HG02943 (cell line): ENCODE measurements at regions not wholly inside any gene's neighbourhood (a gene's known extent, or its start where the extent isn't known, plus 50 kb on each side); places are given as distances from the start of the nearest gene placed in this dataset.

Experiments used
- ATAC-seq: cut with Tn5 transposase; IDR thresholded peaks from one replicate; pipeline ENCODE4 v1.9.1; 2021; ENCODE audit warnings: mild to moderate bottlenecking, low read depth, moderate library complexity; ENCODE audit not compliant: unreplicated experiment

DNA sequence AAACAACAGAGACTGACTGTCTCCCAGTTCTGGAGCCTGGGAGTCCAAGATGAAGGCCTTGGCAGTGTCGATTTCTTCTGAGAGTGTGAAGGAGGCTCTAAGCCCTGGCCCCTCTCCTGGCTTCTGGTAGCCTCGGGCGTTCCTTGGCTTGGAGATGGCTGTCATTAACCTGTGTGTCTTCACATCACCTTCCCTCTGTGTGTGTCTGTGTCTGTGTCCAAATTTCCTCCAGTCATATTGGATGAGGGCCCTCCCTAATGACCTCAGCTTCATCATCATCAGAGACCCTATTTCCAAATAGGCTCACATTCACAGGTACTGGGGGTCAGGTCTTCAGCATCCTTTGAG, 138.3 kb downstream of the TOMM20 start:
- ATAC-seq: no peak

DNA sequence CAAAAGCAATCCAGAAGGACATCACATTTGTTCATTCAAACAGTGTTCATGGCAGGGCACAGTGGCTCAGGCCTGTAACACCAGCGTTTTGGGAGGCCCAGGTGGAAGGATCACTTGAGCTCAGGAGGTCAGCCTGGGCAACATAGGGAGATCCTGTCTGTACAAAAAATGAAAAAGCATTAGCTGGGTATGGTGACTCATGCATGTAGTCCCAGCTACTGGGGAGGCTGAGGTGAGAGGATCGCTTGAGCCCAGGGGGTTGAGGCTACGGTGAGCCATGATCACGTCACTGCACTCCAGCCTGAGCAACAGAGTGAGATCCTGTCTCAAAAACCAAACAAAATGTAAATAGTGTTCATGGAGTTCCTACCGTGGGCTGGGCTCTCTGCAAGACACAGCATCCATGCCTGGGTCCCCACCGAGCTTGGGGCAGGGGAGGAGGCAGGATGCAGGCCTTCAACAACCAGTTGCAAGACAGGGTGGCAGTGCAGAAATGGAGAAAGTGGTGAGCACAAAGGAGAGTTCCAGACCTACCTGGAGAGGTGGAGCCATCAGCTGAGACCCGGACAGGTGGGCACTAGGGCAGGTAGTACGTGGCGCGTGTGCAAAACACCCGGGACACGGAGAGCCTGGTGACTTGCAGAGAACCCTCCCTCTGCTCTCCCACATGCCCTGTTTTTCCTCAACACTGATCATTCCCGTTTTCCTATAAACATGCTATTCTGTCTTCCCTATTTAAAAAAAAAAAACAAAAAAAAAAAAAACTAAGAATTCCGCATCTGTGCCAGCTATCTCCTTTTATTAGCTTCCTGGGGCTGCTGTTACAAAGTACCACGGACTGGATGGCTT, 138.9 kb downstream of the TOMM20 start:
- no peak for ATAC-seq

DNA sequence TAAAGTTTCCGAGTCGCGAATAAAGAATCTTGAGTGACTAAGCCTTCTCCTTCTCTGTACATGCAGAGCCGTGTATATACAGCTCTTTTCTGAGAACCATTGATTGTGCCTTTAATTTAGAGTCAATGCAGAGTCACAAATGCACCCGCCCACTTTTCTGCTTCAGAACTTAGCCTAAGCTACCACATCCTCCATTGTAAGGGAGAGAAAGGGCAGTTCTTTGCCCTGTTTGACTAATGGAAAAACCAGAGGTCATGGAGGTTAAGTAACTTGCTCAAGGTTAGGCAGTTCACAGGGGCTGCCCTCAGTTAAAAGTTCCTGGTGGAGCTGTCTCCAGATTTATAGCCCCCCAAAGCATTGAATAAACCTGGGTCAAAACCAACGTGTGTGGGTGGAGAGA, 139.6 kb downstream of the TOMM20 start:
- ATAC-seq: no peak

DNA sequence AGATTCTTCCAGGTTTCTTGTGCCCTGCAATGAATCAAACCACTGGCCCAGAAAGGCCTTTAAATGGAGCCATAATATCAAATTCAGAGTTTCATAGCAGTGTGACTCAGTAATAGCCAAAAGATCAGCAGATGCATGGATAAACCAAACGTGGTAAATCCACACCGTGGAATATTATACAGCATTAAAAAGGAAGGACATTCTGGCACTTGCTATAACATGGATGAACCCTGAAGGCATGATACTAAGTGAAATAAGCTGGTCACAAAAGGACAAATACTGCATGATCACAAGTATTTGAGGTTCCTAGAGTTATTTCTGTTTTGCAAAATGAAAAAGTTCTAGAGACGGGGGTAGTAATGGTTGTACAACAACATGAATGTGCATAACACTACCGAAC, 140.1 kb downstream of the TOMM20 start:
- no peak for ATAC-seq

DNA sequence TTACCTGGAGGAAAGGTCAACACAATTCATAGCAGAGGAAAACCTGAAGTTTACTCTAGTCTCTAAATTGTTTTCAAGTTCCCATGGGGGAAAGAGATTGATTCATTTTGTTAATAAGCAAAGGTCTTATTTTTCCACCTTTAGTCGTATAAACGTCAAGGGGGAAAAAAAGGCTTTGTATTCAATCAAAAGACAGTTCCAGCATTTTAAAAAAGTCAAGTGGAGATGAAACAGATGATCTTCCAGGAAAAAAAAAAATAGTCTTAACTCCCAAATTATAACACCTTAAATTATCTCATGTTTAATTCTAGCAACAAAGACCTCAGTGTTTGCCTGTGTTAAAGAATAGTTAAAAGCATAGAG, 140.5 kb downstream of the TOMM20 start:
- ATAC-seq: no peak

DNA sequence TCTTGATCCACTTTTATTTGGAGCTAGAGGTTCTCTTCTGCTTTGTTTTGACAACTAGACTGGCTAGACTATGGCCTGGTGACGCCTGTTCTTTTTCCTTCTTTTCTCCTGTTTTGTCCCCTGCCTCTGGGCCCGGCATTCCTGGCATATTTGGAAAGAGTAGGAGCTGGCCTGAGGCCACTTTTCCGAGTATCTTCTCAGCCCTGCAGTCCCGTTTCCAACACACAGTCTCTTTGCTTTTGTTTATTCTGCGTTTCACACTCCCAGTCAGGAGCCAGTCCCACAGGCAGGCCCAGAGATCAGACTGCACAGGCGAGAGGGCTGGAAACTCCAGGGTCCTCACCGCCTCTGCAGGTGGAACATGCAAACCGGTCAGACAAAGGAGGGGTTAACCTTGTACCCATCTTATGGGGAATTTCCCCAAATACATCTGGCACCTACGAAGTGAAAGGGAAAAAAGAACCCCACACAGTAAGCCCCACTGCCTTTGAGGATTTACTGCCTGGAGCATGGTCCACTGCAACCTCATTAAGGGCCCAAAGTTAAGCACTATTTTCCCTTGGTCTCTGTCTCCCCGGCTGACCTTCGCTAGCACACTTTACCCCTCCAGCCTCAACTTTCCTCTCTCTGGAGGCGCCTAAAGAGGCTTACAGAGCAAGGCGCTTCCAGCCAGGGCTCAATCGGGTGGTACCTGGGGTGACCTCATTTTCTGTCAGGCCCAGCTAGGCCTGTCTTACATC, 141.1 kb downstream of the TOMM20 start:
- ATAC-seq: no peak

DNA sequence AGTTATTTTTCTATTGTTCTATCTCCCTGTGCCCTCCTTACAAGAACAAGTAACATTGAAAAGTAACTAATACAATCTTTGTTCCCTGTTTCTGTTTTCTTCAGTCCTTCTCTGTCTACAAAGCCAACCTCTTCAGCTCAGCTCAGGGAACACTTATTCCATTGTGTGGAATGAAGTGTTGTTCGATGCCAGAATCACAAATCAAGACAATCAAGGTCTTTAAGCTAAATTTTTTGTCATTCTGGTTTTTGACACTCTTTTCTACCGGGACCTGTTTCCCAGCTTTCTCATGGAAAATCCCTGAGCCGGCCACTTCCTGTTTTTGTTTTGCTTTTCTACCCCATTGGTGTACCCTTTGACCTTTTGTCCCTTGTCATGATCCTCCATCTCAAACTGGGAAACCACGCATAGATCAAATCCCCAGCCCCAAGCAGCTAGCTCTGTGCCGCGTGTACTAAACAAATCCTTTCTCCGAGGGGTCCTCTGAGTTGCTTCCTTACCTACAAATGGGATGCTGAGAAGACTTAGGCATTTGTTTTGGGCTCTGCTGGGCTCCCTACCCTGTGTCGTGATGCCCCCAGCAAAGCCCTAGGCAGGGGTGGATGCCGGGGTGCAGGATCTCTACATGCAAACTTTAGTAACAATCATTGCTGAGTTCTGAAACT, 141.8 kb downstream of the TOMM20 start:
- ATAC-seq: no peak

DNA sequence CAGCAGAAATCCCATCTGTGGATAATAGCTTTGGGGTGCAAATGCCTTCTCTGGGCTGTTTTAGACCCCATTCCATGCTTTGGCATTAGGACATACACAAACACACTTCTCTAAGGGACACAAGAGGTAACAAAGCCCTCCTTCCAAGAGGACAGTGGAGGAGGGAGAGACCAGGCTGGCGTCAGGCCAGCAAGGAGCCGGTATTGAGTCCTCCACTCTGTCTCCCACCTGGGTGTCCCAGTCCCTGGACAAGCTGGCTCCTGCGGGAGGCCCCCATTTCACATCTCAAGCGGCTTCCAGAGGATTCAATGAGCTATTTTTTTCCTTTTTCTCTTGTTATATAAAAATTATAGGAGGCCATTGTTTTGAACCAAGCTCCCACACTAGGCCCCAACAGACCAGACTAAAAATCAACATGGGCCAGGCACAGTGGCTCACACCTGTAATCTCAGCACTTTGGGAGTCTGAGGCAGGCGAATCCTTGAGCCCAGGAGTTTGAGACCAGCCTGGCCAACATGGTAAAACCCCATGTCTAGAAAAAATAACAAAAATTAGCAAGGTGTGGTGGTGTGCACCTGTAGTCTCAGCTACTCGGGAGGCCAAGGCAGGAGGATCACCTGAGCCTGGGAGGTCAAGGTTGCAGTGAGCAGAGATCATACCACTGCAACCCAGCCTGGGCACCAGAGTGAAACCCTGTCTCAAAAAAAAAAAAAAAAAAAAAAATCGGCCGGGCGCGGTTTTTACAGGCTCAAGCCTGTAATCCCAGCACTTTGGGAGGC, 142.9 kb downstream of the TOMM20 start:
- ATAC-seq: no peak

DNA sequence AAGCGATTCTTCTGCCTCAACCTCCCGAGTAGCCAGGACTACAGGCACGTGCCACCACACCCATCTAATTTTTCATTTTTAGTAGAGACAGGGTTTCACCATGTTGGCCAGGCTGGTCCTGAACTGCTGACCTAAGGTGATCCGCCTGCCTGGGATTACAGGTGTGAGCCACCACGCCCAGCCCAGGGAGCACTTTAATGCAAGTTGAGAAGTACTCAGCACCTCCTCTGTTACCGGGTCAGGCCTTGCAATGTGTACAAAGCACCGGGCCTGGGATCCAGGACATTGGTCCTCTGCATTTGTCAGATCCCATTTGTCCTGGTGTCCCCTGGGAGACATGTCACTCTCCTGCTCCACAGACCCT, 143.6 kb downstream of the TOMM20 start:
- ATAC-seq: no peak

DNA sequence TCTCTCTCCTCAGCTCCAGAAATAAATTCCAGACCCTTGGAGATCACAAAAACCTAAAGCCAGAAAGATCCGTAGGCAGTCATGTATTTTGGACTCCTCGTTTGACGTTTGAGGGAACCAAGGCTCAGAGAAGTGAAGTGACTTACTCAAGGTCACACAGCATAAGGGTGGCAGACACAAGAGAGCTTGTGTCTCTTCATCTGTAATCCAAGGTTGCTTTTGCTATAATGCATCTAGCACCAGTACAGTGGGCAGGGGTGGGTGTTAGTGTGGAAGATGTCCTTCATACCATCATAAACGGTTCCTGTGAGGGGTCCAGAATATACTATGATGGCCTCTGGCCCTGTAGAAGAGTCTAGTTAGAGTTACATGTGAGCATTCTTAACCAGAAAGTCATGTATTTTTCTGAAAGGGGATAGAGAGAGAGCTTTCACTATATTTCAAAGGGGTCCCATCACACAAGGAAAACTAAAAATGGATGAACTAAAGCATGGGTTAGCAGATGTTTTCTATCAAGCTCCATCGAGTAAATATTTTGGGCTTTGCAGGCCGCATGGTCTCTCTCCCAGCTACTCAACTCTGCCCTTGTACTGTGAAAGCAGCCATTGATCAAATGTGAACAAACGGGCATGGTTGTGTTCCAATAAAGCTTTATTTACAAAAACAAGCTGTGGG, 144.9 kb downstream of the TOMM20 start:
- no peak for ATAC-seq

DNA sequence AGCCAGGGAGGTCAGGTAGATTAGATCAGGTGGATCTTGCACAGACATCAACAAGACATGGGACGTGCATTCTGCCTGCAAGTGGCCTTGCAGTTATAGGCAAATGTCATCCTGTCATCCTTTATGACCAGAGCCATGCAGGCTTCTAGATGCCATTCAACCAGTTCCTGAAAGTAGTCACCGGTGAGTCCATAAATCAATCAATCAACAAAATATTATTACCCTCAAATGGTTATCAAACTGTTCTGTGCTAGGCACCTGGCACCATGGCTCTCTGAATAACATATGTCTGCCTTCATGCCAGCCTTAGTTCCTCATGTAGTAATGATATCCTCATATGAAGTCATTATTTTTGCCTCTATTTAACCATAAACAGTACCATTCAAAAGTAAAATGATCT, 146.9 kb downstream of the TOMM20 start:
- no peak for ATAC-seq

DNA sequence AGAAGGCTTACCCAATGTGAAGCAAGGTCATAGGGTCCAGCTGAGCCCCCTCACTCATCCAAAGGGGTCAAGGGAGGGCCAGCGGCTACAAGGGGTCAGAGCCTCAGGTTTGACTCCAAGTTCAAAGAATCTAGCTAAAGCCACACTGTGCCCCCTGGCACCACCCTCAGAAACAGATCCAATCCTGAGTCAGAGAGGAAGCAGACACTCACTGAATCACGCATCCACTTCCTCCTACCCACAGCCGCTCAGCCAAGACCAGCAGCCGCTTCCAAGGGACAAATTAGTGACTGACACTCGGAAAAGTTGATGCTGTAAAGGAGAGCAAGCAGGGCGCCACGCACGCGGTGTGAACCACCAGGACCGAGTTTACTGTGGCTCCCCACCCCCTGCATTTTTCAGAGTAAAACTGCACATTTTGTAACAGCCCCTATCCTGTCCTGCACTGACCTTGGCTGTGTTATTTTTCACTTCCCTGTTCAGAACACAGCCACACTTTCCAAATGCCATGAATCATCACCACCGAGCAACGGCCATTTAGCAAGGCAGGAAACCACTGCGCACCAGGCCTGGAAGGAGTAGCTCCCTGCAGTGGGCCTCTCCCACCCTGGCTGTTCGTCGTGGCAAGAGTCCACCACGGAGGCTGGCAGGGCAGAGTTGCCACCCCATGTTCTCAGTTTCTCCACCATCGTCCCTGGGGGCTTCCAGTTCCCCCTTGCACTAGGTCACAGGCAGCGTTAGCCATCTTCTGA, 147.8 kb downstream of the TOMM20 start:
- no peak for ATAC-seq

DNA sequence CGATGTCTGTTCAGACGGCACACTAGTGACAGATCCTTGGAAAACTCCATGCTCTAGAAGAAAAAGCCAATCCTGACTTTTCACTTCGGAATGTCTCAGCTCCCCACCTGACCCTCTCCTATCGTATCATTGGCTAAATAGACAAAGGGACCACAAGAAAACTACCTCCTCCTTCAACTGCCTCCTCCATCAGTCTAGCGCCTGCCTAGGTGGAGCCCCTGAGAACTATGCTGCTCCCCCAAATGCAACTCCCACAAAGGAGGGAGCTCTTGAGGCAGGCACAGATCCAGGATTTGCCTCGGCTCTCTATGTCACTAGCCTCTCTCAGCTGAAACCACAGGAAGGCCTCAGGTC, 148.4 kb downstream of the TOMM20 start:
- ATAC-seq: no peak

DNA sequence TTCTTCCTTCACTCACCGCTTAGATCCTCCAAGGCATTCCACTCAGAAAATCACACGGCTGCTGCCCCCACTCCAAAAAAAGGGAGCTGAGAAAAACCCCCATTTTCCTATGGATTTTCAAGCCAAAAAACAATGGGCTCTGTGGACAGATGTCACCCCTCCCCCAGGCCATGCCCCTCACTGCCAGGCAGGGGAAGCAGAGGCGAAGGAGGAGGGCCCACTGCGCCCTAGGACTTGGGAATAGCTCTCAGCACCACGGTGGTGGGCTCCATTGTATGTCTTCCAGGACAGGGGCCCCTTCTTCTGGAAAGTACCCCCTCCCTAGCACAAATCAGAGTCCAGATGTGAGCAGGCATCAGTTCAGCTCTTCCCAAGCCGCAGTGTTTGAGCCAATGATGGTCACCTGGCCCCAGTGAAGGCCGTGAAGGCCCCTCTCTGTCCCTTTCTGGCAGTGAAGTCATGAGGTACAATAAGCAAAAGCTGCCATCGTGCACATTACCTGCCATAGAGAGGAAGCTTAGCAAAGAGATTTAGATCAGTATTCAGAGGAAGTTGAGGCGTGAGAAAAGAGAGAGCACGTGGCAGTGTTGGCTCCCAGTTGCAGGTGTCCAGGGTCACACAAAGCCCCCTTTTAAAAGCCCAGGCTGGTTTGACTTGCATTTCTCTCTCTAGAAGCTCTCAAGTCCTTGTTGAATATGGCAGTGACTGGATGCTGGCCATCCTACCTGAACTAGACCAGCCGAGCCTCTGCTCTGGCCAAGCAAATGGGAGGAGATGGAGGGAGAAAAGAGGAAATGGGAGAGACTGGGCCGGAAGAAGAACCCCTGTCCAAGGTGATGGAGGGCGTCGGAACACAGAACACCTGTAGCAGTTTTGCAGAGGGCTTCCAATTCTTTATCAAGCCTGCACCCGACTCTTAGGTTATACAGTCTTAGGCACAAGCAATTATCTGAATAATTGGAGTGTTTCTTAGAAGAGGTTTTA, 149.0 kb downstream of the TOMM20 start:
- no peak for ATAC-seq

DNA sequence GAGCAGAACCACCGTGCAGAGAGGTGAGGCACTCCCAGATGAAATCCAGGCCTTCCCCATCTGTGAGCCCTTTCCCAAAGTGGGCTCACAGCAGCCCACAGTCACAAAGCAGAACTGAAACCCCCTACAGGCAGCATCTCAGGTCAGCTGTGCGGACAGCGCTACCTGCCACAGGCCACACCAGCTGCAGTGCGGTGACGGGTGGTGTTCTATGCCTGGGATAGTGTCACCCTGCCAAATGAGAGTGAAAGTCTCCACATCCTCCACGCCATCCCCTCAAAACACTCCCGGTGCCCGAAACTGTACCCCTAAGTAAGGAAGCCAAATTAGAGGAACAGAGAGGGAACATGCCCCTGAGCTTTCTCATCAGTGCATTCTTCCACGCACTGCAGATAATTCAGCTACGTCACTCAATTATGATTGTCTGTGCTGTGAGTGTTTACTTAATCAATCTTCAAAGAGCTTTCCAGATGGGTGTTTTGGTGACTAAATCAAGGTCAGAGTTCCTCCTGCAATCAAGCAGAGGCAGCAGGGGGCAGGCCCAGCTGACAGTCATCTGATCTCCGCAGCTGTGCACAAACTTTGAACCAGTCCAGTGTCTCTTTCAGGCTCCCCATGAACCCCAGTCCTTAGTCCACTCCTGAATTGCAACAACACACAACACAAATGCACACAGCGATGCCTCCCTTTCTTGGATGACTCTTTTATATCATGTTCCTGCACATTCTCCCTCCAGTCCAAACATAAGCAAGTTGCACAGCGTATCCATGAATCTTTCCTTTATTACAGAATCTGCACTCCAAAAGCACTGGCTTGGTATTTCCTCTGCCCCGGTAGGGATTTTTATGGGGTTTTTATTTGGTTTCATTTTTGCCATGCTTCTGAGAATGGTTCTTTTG, 150.0 kb downstream of the TOMM20 start:
- peak; percentile 64 for ATAC-seq

DNA sequence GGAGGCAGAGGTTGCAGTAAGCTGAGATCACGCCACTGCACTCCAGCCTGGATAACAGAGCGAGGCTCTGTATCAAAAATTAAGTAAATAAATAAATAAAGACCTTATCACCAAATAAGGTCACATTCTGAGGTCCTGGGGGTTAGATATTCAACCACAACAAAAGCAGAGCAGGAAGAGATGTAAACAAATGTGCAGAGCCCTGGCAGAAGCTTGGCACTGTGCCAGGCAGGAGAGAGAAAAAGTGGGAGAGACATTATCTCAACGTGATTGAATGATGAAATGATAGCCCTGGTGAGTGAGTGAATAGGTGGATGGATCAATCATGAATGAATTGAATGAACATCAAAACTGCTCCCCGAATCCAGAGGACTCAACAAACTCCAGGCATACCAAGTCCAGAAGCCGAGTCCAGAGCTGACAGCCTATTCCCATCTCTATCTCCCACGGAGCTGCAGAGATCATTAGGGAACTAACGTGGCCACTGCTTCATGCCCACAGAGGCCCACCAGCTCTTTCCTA, 150.7 kb downstream of the TOMM20 start:
- ATAC-seq: no peak
